ENCODE measurements at regions not wholly inside any gene's neighbourhood (a gene's known extent, or its start where the extent isn't known, plus 50 kb on each side); places are given as distances from the start of the nearest gene placed in this dataset.
"Not testable (repeated sequence)": the region's sequence is repeated elsewhere in the genome, so short reads cannot be mapped to it uniquely, and the experiment has no call there.

DNA sequence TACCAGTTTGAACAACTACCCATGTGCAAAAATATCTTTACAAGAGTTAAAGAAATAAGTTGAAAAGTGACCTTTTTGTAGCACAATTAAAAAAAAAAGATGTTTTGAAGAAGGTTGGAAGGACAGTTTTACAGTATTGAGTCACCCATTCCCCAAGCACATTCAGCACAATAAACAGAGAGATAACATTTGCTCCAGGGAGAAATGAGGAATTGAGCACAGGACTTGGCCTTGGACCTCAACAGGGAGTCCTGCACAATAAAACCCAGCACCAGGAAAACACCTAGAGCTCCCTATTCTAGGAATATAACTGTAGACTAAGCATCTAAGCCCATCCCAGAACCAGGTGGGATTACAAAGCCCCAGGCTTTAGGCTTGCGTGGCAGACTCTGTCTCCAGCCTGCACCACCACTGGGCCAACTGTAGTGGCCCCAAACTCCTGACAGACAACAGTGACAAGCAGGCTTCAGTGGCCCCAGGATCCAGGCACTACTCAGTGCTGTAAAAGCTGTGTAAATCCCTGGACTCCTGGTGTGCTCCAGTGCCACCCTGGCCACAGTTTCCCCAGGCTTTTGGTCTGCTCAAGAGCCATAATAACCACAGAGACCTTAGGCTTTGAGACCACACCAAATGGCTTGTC lies 857.2 kb downstream of the SLITRK1 start:
- FAIRE-seq (no peak), DNase-seq (ENCODE audit: low spot score in 2 of 2) (no peak)

DNA sequence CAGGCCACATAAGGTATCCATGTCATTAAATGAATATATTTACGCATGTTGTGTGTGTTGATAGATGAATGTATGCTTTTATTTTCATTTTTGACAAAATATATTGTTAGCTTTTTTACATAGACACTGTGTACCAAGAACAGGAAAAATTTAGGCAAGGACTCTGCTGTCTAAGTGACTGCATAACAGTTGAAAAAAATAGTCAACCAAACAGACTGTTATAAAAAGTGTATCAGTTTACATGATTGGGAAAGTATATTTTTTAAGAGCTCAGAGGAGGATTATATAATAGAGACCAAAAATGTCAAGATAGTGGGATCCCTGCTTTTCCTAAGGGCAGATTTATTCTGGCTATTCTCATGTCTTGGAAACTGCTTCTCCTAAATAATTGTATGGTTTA lies 858.0 kb downstream of the SLITRK1 start:
- DNase-seq (ENCODE audit: low spot score in 2 of 2) = no peak
- FAIRE-seq = no peak

DNA sequence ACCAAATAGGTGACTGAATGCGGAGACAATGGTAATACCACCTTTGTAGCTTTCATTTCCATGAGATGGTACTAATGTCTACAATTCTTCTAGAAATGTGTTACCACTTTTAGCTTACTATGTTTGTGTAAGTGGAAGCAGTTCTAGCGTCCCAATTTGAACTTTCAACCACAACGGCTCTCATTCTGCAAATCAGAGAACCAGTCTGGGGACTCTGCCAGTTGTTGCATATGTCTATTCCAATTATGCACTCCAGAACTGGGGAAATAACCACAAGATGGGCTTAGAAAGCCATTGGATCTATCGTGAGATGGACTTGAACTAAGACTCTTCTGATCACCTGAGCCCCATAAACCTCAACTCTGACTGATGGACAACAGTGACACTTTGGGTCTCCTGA lies 862.3 kb downstream of the SLITRK1 start:
- no peak for FAIRE-seq
- no peak for DNase-seq (ENCODE audit: low spot score in 2 of 2)

DNA sequence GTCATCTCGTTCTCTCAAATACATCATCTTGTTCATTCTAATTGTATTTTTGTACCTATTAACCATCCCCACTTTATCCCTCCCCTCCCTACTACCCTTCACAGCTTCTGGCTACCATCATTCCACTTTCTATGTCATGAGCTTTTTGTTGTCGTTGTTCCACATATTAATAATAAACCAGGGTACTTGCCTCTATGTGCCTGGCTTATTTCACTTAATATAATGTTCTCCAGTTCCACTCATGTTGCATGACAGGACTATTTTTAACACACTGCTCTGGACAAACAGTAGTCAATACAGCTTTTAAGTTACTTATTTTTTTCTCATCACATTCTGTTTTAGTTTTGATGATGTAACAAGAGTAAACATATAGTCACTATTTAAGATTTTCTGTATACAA lies 872.3 kb downstream of the SLITRK1 start:
- DNase-seq (ENCODE audit: low spot score in 2 of 2) (no peak), FAIRE-seq (no peak)

DNA sequence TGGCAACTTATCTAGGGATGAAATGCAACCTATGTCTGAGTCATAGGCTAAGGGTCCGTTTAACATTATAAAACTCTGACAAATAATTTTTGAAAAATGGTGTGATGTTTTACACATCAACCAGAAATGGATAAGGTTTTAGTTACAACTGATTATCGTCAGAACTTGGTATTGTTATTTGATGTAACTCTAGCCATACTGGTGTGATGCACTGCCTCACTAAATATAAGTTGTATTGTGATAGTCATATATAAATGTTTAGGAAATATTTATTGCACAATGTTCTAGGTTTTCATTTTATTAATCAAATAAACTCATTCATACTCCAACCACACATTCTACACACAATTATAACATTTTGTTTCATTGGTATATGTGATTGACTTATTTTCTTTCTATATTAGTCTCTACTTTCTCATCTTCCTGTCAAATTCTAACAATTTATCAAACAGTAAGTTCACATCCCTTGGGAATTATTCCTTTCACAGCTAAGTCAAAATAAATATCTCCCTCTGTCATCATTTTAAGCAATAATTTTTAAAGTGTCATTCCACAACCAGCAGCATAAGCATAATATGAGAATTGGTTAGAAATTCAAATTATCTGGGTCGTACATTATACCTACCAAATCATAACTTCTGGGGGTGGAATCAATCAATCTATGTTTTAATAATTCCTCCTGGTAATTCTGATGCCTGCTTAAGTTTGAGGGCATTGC lies 873.9 kb downstream of the SLITRK1 start:
- no peak for FAIRE-seq
- no peak for DNase-seq (ENCODE audit: low spot score in 2 of 2)

DNA sequence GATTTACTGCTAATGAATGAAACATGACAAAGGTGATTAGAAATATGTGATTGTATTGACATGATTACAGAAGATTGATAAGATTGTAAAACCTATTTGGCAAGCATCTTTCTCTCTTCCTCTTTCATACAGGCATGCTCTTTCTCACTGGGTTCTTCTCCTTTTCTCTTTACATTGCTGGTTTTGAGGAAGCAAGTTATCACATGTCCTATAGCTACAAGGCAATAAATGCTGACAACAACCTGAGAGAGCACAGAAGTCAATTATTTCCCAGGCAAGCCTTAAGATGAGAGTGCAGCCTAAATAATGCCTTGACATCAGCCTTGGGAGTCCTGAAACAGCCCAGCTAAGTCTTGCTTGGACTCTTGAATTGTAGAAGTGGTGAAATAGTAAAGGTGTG lies 875.0 kb downstream of the SLITRK1 start:
- no peak for DNase-seq (ENCODE audit: low spot score in 2 of 2)
- FAIRE-seq = no peak

DNA sequence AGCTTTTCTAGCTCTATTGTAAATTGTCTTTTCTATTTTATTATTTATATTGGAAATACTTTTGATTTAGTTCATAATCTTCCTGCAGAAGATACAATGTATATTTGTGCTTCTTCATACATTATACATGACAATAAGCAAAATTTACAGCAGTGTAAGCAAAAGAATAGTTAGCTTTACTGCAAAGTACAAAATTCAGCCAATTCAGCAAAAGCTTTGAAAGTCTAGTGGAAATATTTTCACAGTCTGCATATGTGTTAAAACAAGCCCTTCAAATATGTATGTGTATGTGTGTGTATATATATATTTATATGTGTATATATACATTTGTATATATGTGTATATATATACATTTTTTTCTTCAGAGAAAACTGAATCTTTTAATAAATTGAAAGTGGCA lies 879.1 kb downstream of the SLITRK1 start:
- FAIRE-seq = no peak
- no peak for DNase-seq (ENCODE audit: low spot score in 2 of 2)

DNA sequence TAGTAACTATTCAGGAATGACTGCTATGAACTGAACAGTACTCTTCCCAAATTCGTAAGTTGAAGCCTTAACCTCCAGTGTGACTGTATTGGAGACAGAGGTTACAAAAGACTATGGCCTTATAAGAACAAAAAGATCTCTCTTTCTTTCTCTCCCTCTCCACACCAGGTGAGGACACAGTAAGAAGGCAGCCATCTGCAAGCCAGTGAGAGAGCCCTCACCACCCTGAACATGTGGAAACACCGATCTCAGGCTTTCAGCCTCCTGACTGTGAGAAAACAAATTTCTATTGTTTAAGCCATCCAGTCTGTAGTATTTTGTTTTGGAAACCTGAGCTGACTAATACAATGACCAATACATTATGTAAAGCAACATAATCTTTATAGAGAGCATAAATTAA lies 888.9 kb downstream of the SLITRK1 start:
- DNase-seq (ENCODE audit: low spot score in 2 of 2) (no peak), FAIRE-seq (no peak)

DNA sequence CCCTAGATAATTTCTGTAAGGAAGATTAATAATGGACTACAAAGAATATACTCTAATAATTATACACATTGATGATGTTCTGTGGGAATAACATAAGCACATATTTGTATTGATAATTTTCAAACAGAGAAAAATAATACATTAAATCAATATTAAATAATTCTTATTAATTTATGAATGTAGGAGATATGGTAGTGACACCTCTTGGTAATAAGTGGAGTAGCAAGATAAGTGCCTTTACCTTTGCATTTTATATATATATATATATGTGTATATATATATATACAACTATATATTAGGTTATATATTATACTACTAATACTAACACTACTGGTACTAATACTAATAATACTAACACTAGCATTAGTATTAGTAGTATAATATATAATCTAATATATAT lies 905.8 kb downstream of the SLITRK1 start:
- DNase-seq (ENCODE audit: low spot score in 2 of 2) (no peak), FAIRE-seq (no peak)

DNA sequence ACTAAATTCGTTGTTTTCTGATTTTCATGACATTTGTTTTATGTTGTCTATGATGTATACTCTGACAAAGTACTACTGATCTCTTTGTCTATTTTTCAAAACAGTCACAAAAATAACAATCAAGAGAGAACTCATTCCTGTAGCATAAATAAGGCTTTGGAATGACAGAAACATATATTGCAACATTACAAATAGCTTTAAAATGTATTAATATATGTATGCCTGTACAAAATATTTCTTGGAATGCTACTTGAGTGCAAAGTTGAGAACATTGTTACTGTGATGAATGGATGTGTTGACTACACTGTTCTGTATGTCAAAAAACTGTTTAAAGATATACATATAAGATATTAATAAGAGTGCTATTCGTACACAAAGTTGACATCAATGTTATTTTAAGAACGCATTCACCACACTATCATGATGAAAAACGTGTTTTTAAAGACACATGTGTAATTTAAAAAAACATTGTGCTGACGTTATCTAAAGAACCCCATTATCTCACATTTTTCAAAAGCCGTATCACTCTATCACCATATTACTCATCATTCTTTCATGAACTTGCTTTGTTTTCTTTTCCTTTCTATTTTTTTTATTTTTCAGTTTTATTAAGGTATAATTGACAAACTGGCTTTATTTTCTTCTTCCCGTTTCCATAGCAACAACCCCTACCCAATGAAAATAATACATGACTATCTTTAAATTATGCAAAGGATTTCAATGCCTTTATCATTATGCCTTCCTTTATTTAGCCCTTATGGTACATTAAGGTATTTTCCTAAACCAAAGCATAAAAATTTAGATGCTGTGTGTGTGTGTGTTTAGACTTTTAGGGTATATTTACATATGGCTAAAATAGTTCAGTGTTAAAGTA lies 918.8 kb downstream of the SLITRK1 start:
- DNase-seq (ENCODE audit: low spot score in 2 of 2) (no peak), FAIRE-seq (no peak)

DNA sequence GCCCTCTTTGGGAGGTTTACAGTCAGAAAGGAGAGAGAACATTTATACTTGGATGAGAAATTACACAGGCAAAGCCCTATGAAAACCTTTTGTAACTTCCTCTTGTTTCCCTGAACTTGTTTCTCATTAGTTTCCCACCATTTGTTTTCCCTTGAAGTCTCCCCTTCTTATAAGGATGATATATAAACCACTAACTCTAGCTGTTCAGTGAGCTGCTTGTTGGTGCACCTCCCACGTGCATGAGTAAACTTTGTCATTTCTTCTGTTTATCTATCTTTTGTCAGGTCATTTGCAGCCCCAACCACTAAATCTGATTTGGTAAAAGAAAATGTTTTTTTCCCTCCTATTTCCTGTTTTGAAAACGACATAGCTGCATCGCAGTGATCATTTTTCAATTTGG lies 919.9 kb downstream of the SLITRK1 start:
- FAIRE-seq = no peak
- no peak for DNase-seq (ENCODE audit: low spot score in 2 of 2)

DNA sequence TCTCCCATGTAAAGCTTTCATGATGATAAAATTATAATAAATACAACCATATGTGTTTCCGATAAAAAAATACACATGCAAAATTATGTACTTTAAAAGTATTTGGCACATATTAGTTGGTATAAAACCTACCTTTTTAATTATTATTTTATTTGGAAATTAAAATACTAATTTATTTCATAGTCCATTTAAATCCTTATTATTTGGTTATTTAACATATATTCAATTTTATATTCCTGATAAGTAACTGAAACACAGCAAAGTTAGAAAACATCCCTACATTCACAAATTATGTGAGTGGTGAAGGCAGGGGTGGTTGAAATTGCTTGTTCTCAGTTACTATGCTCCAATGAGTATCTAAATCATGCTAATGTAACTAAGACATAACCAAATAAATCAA lies 920.5 kb downstream of the SLITRK1 start:
- FAIRE-seq = peak; percentile 8
- DNase-seq (ENCODE audit: low spot score in 2 of 2) = no peak

DNA sequence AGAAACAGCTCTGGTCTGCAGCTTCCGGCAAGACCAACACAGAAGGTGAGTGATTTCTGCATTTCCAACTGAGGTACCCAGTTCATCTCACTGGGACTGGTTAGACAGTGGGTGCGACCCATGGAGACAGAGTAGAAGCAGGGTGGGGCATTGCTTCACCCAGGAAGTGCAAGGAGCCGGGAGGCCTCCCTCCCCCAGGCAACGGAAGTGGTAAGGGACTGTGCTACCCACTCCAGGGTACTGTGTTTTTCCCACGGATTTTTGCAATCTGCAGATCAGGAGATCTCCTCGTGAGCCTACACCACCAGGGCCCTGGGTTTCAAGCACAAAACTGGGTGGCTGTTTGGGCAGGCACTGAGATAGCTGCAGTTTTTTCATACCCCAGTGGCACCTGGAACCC lies 929.9 kb downstream of the SLITRK1 start:
- not testable (repeated sequence) for FAIRE-seq; DNase-seq (ENCODE audit: low spot score in 2 of 2)

DNA sequence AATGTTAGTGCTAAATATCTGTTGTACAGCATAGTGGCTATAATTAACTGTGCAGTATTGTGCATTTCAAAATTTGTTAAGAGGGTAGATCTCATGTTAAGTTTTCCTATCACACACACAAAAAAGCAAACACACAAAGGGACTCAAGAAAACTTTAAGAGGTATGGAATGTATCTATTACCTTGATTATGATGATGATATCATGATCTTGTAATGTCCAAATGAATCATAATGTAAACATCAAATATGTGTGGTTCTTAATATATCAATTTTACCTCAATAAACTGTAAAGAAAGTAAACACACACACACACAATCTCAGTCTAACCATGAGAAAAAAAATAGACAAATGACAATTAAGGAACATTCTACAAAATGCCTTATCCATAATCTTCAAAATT lies 934.6 kb downstream of the SLITRK1 start:
- peak; percentile 6 for FAIRE-seq
- no peak for DNase-seq (ENCODE audit: low spot score in 2 of 2)

DNA sequence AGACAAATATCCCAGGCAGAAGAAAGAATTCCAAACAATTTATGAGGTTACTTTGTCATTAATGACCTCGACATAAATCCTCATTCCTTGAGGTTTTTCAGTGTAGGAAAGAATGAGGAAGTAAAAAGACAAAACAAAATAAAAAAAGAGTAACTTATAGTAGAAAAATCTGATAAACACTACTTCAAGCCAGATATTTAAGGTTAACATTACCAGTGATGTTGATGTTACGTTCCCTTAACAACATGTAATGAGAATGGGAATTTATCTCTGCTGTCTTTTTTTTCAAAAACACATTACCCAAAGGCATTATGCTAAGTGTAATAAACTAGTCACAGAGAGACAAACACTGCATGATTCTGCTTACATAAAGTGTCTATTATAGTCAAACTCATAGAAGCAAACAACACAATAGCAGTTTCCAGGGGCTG lies 935.1 kb downstream of the SLITRK1 start:
- DNase-seq (ENCODE audit: low spot score in 2 of 2) (no peak), FAIRE-seq (no peak)

DNA sequence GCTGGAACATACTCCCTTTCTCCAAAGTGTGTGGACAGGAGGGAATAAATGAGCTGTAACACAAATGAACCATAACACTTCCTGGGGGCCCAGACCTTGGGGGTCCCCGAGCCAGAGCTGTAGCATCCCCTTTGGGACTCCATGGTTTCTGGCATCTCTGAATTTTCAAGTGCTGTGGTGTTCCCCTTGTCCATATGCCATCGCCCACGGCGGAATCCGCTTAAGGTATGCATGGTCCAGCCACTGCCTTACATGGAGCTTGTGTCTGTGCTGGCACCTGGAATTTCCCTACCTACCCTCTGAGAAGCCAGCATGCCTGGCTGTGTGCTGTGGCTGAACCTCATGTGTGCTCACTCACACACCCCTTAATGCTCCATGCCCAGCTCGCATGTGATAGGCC lies 943.6 kb downstream of the SLITRK1 start:
- no peak for FAIRE-seq
- DNase-seq (ENCODE audit: low spot score in 2 of 2) = no peak

DNA sequence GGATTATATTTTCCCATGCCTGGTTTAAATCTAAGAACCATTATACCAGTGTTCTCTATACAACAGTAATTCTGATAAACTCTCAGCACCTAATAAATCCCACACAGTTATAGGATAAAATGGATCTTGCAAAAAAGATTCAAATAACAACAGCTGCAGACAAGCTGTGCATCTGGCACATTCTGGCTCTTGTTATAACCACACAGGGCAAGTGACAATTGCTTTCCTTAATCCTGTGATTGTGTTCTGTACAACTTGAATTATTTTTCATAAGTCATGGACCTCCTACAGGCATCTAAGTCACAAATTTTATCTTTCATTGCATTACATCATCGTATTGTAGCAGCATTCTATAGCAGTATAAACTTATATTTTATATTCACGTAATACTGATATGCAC lies 948.3 kb downstream of the SLITRK1 start:
- no peak for FAIRE-seq
- no peak for DNase-seq (ENCODE audit: low spot score in 2 of 2)

DNA sequence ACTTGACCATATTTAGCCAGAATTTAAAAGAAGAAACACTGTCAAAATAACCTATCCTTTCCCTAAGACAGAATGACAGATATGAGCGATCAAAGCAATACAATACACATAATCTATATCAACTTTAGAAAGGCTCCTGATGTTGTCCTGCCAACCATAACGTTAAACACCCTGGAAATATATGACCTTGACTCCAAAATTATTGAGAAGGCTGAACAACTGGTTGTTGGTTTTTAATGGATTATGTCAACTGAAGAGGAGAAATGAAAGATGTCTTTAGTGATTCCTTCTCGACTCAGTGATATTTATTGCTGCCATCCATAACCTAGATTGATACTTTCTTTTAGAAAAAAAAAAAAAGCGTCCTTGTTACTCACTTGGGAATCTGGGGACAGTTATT lies 957.2 kb downstream of the SLITRK1 start:
- no peak for FAIRE-seq

DNA sequence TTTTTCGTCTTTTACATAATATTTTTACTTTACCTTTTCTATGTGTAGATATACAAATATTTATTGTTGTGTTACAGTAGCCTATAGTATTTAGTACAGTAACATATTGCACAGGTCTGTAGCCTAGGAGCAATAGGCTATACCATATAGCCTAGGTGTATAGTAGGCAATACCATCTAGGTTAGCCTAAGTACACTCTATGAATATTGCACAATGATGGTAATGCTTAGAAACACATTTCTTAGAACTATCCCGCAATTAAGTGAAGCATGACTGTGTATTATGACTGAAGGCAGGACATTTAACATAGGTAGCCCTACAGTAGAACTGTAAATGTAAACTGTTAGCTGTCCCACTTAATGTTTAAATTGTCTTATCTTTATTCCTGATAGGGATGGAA lies 964.3 kb downstream of the SLITRK1 start:
- no peak for FAIRE-seq

More for the DNA sequence above, 957.2 kb downstream of the SLITRK1 start:
- no peak for DNase-seq (ENCODE audit: low spot score in 2 of 2)

DNA sequence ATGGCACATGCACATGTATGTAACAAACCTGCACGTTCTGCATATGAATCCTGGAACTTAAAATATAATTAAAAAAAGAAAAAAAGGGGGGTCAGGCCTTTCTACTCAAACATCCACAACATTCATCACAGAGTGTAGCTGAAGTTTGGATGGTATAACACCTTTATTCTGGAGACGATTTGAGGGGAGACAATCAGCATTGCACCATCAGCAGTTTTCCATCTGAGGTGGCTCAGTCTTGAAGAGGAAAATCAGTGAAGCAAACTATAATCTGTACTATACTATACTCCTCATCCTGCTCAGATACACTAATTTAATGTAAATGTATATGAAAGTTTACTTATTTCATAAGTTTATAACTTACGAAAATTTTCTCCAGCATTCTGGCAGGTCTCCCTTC lies 969.7 kb downstream of the SLITRK1 start:
- DNase-seq (ENCODE audit: low spot score in 2 of 2) = no peak

More for the DNA sequence above, 964.3 kb downstream of the SLITRK1 start:
- DNase-seq (ENCODE audit: low spot score in 2 of 2) = no peak

DNA sequence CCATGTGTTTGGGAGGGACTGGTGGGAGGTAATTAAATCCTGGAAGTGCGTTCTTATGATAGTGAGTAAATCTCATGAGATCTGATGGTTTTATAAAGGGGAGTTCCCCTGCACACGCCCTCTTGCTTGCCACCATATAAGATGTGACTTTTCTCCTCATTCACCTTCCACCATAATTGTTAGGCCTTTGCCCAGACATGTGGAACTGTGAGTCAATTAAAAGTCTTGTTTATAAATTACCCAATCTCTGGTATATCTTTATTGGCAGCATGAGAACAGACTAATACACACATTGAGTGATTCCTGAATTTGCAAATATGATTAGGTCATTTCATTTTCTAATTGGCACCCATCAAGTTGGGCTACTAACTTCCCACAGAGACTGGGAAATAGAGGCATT lies 977.2 kb downstream of the SLITRK1 start:
- FAIRE-seq = no peak
- no peak for DNase-seq (ENCODE audit: low spot score in 2 of 2)

More for the DNA sequence above, 969.7 kb downstream of the SLITRK1 start:
- FAIRE-seq = no peak

All from frontal cortex (tissue), 3 donors.